GM23248 (cell line): ENCODE measurements at regions not wholly inside any gene's neighbourhood (a gene's known extent, or its start where the extent isn't known, plus 50 kb on each side); places are given as distances from the start of the nearest gene placed in this dataset.

Experiments used
- DNase-seq: peaks from one replicate; pipeline ENCODE4 v3.0.0-alpha.2; 2015
- H2AFZ ChIP-seq: fragments of 200-600 bp; sonication (generic); 2 replicates; pipeline ENCODE4 v1.6.1; 2016; ENCODE audit warnings: antibody characterized with exemption
- H3F3A ChIP-seq: fragments of 200-600 bp; sonication (generic); 2 replicates; pipeline ENCODE4 v1.6.1; 2016; ENCODE audit warnings: mild to moderate bottlenecking, antibody characterized with exemption, mixed run types; ENCODE audit not compliant: insufficient read depth
- H3K27ac ChIP-seq: fragments of 200-600 bp; sonication (generic); 2 replicates; pipeline ENCODE4 v1.5.1; 2016; ENCODE audit warnings: mild to moderate bottlenecking
- H3K27me3 ChIP-seq: fragments of 200-600 bp; sonication (generic); replicated peaks from 2 replicates; pipeline ENCODE4 v1.6.1; 2016; ENCODE audit warnings: mild to moderate bottlenecking; ENCODE audit not compliant: insufficient read depth
- H3K36me3 ChIP-seq: fragments of 200-600 bp; sonication (generic); 2 replicates; pipeline ENCODE4 v1.6.1; 2016; ENCODE audit warnings: low read depth, mild to moderate bottlenecking
- H3K4me1 ChIP-seq: fragments of 200-600 bp; sonication (generic); 2 replicates; pipeline ENCODE4 v1.6.1; 2016; ENCODE audit warnings: mild to moderate bottlenecking; ENCODE audit not compliant: insufficient read depth
- H3K4me2 ChIP-seq: fragments of 200-600 bp; sonication (generic); one replicate; pipeline ENCODE4 v1.6.1; 2016; ENCODE audit warnings: mild to moderate bottlenecking; ENCODE audit not compliant: unreplicated experiment
- H3K4me3 ChIP-seq: fragments of 200-600 bp; sonication (generic); 2 replicates; pipeline ENCODE4 v1.5.1; 2016; ENCODE audit warnings: mild to moderate bottlenecking
- H3K79me2 ChIP-seq: fragments of 200-600 bp; sonication (generic); 2 replicates; pipeline ENCODE4 v1.6.1; 2016; ENCODE audit warnings: mild to moderate bottlenecking; ENCODE audit not compliant: insufficient read depth
- H3K9ac ChIP-seq: fragments of 200-600 bp; sonication (generic); 2 replicates; pipeline ENCODE4 v1.6.1; 2016; ENCODE audit warnings: mild to moderate bottlenecking
- H3K9me2 ChIP-seq: fragments of 200-600 bp; sonication (generic); 2 replicates; pipeline ENCODE4 v1.6.1; 2016; ENCODE audit warnings: mixed run types, mild to moderate bottlenecking, moderate library complexity; ENCODE audit not compliant: insufficient read depth
- H3K9me3 ChIP-seq: fragments of 200-600 bp; sonication (generic); one replicate; pipeline ENCODE4 v1.6.1; 2017; ENCODE audit warnings: low read depth
- H4K20me1 ChIP-seq: fragments of 200-600 bp; sonication (generic); 2 replicates; pipeline ENCODE4 v1.6.0; 2016; ENCODE audit not compliant: insufficient read depth
- EZH2 ChIP-seq: fragments of 200-600 bp; sonication (generic); IDR thresholded peaks from 2 replicates; pipeline ENCODE4 v1.6.1; 2018; ENCODE audit warnings: antibody characterized with exemption, mild to moderate bottlenecking; ENCODE audit not compliant: insufficient read depth, poor library complexity, severe bottlenecking
- EZH2phosphoT487 ChIP-seq: fragments of 200-600 bp; sonication (generic); IDR thresholded peaks from 2 replicates; pipeline ENCODE4 v1.6.1; 2018; ENCODE audit warnings: antibody characterized with exemption, moderate library complexity, mild to moderate bottlenecking, low read depth; ENCODE audit not compliant: insufficient read depth
- WGBS, 2 experiments: methylation state at CpG; one replicate each; pipeline ENCODE4 v1.1.6; 2015 to 2017; ENCODE audit warnings: low lambda C conversion rate in 2 of 2, low coverage in 1 of 2; ENCODE audit errors: missing lambda C conversion rate in 2 of 2; 5-methylcytosine and 5-hydroxymethylcytosine counted together
- in situ Hi-C: fragments of 300-500 bp; cut with MboI; formaldehyde crosslinking; loops from 2 replicates; pipeline ENCODE4 v1.15.0; 2020

DNA sequence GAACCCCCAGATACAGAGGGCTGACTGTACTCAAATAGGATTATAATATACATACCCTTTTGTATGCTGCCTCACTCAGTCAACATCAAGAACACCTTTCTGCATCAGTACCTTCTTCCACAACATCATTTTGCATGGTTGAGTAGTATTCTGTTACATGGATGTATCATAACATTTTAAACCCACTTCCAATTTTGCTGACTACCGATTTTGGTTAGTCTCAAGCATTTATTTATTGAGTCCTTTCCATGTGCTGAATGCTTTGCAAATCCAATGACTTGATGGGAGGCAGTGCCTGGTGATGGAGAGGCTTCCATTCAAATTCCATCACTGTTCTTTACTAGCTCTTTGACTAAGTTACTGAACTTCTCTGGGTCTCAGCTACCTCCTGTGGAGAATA is 182.0 kb upstream of the KLF4 start:
- H4K20me1 ChIP-seq: no peaks in the 10 kb centered on the region
- no peaks in the 10 kb centered on the region for H3K27me3 ChIP-seq
- DNase-seq: no peak
- H3K4me1 ChIP-seq: no peaks in the 10 kb centered on the region
- H3K4me2 ChIP-seq: no peak overlapping the region
- WGBS, 2 experiments: 78 to 80% methylated on average over 1 of the region's 1 CpG
- no peak overlapping the region for H3K4me3 ChIP-seq
- no peak overlapping the region for H3K27ac ChIP-seq
- no peaks in the 10 kb centered on the region for H3K9me2 ChIP-seq
- no peak overlapping the region for H2AFZ ChIP-seq
- in situ Hi-C loops: no loop called here
- H3K36me3 ChIP-seq: no peaks in the 10 kb centered on the region
- no peak overlapping the region for H3K9ac ChIP-seq
- H3K79me2 ChIP-seq: no peaks in the 10 kb centered on the region
- no peaks in the 10 kb centered on the region for H3K9me3 ChIP-seq
- TF ChIP-seq EZH2phosphoT487 (no peak), EZH2 (no peak)
- H3F3A ChIP-seq: no peaks in the 10 kb centered on the region

DNA sequence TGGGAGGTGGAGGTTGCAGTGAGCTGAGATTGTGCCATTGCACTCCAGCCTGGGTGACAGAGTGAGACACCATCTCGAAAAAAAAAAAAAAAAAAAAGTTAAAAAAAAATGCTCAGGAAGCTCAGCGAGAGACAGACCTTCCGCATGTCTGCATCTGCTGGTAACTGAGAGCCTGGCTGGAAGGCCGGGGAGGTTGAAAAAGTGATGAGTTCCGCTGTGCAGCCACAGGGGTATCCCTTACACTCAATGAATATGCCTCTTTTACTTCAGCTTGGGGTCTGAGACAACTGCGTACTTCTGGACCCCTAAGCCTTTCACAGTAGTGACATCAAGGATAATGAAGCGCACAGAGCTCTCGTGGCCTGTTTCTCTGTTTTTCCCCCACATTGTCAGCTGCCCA is 179.9 kb upstream of the KLF4 start:
- Histone ChIP-seq H2AFZ (no peak overlapping the region), H3K9me3 (no peaks in the 10 kb centered on the region), H4K20me1 (no peaks in the 10 kb centered on the region), H3F3A (no peaks in the 10 kb centered on the region), H3K36me3 (no peaks in the 10 kb centered on the region), H3K27ac (no peak overlapping the region), H3K4me3 (no peak overlapping the region), H3K9ac (no peak overlapping the region), H3K79me2 (no peaks in the 10 kb centered on the region), H3K27me3 (no peaks in the 10 kb centered on the region), H3K4me1 (no peaks in the 10 kb centered on the region), H3K4me2 (no peak overlapping the region), H3K9me2 (no peaks in the 10 kb centered on the region)
- WGBS, 2 experiments: 91% methylated on average over 7 to 8 of the region's 8 CpGs
- in situ Hi-C loops: no loop called here
- no peak for DNase-seq
- TF ChIP-seq EZH2 (no peak), EZH2phosphoT487 (no peak)

DNA sequence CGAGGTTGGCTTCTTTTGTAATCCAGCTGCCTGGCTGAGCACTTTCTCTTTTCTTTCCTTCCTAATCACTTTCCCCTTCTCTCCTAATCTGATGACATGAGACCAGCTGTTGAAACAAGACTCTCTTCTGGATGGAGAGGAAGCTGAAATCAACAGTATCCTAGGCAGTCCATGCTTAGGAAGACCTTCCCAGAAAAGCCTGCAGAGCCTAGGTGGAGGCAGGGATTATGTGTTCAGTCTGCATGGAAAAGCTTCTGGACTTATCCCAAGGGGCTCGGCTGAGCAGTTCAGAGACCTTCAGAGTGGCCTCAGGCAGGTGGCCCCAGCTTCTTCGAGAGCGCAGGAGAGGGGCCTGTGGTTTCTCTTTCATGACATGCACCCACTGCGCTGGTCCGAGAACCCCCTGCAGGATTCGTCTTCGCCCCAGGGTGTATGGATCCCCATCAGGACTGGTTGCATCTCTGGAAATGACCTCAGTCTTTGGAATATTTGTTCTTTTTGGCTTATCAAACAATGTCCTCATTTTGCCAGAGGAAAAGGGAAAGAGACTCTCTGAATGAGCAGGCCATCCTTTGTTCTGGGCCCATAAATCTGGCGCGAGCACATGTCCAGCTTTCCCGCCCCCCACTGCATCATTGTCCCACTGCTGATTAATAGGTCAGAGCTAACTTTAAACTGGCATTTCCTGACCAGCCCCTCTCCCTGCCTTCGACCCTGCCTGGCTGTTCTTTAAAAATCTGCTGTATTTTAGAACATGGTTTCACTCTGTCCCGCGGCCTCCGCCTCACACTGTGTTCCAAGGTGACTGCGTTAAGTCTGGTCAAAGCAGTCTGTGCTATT is 177.9 kb upstream of the KLF4 start:
- H3K27me3 ChIP-seq: no peaks in the 10 kb centered on the region
- H3K4me3 ChIP-seq: no peak overlapping the region
- WGBS, 2 experiments: 53 to 57% methylated on average over 16 of the region's 16 CpGs
- no peak overlapping the region for H2AFZ ChIP-seq
- H3K27ac ChIP-seq: no peak overlapping the region
- no peaks in the 10 kb centered on the region for H3K36me3 ChIP-seq
- no peak overlapping the region for H3K4me2 ChIP-seq
- H3K9me3 ChIP-seq: no peaks in the 10 kb centered on the region
- no peak for DNase-seq
- no peaks in the 10 kb centered on the region for H3K4me1 ChIP-seq
- no peaks in the 10 kb centered on the region for H3F3A ChIP-seq
- H3K79me2 ChIP-seq: no peaks in the 10 kb centered on the region
- in situ Hi-C loops: no loop called here
- no peaks in the 10 kb centered on the region for H3K9me2 ChIP-seq
- H3K9ac ChIP-seq: no peak overlapping the region
- no peaks in the 10 kb centered on the region for H4K20me1 ChIP-seq
- TF ChIP-seq EZH2 (no peak), EZH2phosphoT487 (no peak)

GRCh38 chr9:107665057-107665456 is 175.5 kb upstream of the KLF4 start:
- Histone ChIP-seq H3K9me2 (no peaks in the 10 kb centered on the region), H3K4me1 (no peaks in the 10 kb centered on the region), H3K4me2 (no peak overlapping the region), H3F3A (no peaks in the 10 kb centered on the region), H3K9me3 (no peaks in the 10 kb centered on the region), H2AFZ (no peak overlapping the region), H3K36me3 (no peaks in the 10 kb centered on the region), H4K20me1 (no peaks in the 10 kb centered on the region), H3K4me3 (no peak overlapping the region), H3K9ac (no peak overlapping the region), H3K27me3 (no peaks in the 10 kb centered on the region), H3K27ac (no peak overlapping the region), H3K79me2 (no peaks in the 10 kb centered on the region)
- WGBS, 2 experiments: 15 to 28% methylated on average over 4 of the region's 4 CpGs
- DNase-seq: peak; percentile 13
- in situ Hi-C loops: no loop called here
- no peak for TF ChIP-seq EZH2
- TF ChIP-seq EZH2phosphoT487: no peak
